Amniotic epithelial cell (primary cell): ENCODE measurements at regions not wholly inside any gene's neighbourhood (a gene's known extent, or its start where the extent isn't known, plus 50 kb on each side); places are given as distances from the start of the nearest gene placed in this dataset.

Source experiments
- DNase-seq: peaks from one replicate; pipeline ENCODE4 v3.0.0-alpha.2; 2010; ENCODE audit warnings: low read depth

DNA sequence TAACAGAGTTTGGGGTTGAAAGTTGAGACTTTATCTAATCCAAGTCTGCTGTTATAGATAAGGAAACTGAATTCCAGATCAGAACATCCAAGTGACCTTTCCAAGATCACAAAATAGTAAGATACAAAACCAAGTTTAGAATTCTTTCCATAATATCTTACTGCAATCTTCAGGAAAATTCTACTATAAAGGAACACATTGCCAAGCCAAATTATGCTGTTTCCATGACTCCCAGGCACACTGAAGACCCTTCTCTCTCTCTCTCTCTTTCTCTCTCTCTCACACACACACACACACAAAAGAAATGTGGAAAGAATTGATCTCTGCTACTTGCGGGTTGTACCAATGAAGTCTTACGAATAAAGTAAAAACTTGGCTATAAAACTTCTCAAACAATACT, 398.4 kb downstream of the METTL4 start:
- no peak for DNase-seq

DNA sequence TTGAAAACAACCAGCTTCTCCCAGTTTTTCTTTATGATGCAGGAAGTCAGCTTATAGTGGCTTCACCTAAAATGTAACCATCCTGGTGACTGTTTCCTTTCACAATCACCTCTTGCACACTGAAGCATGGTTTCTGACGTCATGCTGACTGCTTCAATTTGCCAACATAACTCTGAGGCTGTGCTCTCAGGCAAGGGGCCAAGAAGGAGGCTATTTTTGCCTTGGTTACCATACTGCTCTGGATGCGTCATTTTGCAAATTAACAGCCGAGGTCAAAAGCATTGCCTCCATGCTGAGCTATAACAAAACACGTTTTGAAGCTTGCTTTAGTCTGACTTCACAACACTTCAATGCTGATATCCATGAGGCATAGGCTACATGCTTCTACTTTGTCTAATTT, 397.8 kb downstream of the METTL4 start:
- DNase-seq, result peak; percentile 84

DNA sequence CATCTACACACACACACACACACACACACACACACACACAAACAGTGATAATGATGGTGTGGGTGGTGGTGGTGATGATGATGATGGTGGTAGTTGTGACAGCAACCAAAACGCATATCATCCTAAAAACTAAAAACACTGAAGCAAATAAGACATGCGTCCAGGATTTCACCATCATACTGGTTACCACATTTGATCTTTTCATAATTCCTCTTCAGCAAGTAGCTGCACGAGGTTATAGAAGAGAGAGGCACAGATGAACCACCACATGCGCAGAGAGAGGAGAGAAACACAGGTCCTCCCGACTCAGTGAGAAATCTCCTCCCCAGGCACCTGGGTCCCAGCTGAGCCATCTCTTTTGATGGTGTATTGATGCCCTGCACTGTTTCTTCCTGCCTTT, 393.3 kb downstream of the METTL4 start:
- DNase-seq, result no peak

DNA sequence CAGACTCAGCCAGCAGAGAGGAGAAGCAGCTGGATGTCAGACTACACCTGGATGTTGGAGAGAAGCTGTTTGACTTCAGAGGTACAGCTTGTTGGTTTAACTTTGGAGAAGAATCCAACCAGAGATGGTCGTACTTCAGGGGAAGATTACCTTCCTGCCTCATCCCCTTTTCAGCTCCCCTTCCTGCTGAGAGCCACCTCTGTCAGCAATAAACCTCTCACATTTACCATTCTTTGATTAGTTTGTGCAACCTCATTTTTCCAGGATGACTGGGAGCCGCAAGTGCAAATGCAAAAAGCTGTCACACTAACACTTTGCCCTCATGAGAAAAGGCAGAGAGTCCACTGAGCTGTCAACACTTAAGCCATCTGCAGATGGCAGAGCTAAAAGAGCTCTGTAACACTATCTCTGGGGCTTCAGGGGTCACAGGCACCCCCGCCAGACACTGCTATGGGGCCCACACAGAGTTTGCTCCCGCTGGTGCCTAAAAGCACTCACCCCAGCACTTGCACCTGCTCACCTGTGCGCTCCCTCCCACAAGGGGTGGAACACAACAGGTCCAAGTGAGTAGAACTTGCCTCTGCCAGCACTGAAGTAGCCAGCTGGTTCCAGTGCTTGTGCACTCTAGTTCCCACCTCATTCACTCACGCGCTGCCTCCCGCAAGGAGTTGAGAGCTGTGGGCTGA, 391.7 kb downstream of the METTL4 start:
- no peak for DNase-seq

DNA sequence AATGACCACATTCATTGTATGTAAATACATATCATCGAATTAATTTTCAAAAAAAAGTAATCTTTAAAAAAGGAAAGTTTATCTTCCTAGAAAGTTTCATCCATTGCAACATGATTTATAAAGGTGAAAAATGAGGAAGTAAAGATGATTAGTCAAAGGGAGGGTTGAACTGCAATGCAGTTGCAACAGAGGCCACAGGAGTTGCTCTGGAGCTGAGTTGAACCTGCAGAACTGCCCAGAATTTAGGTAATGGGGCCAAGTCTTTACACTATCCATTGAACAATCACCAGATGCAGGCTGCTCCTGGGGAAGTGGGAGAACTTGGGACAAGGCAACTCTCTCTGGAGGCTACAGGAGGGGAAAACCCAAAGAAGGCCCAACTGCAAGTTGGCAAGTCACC, 390.7 kb downstream of the METTL4 start:
- peak; percentile 11 for DNase-seq

DNA sequence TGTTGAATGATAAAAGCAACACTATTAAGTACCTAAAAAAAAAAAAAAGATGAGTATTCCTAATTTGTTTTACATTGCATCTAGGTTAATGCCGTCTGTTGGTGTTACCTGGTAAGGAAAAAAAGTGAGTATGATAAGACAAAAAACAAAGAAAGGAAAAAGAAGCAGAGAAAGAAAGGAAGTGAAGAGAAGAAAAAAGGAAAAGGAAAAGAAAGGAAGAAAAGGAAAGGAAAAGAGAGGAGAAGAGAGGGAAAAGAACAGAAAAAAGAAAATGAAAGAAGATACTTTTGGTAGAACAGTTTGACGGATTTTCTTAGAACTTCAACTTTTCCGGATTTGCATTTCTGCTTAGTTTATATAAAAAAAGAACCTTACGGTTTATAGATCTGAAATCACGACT, 387.9 kb downstream of the METTL4 start:
- no peak for DNase-seq

DNA sequence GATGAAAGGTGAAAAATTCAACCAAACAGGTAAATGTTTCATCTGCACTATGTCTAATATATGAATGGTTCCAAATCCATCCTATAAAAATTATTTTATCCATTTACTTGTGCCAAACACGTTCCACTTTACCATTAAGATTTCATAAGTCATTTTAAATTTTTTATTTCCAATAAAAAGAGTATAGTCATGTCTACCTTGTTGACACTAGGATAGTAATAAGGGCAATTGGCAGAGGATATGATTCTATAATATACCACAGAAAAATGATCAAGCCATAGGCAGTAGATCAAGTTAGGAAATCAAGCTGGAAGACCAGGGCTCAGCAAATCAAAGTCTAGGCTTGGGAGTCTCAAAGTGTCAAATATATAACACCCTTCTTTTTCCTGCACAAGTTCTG, 384.3 kb downstream of the METTL4 start:
- DNase-seq, result no peak

DNA sequence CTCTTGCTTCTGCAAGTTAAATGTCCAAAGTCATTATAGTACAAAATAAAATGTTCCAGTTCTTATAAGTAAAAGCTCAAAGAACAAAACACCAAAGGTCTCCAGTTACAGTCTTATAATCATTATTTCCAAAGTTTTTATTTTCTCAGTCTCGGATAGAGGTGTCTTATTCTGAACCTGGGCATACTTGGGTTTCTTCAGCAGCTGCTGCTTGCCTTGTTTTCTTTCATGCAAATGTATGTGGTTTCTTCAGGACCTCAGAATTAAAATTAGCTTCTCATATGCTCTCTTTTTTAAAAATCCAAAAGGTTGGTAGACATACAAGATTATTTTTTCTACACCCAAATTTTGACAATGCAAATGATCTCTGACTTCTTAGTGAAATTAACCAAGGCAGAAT, 383.0 kb downstream of the METTL4 start:
- DNase-seq, result no peak

DNA sequence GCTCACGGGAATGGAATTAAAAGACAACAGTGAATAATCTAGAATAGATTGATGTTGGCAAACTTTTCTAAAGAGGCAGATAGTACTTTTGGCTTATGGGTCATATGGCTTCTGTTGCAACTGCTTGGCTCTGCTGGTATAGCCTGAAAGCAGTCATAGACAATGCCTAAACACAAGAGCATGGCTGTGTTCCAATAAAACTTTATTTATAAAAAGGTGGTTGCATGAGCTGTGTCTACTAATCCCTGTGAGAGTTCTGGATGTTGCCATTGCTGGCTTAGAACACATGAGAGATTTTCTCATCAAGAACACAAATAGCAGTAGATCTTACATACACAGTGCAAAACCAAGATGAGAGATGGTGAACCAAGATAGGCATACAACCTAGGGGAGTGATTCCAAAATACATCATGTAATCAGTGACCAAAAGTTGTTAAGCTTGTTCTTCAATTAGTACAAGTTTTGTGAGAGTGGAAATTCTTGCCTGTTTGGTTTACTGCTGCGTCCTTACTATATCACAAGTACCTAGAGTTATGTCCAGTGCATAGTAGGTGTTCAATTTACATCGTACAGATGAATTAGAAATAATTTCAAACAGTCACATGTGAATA, 380.0 kb downstream of the METTL4 start:
- DNase-seq, result no peak

DNA sequence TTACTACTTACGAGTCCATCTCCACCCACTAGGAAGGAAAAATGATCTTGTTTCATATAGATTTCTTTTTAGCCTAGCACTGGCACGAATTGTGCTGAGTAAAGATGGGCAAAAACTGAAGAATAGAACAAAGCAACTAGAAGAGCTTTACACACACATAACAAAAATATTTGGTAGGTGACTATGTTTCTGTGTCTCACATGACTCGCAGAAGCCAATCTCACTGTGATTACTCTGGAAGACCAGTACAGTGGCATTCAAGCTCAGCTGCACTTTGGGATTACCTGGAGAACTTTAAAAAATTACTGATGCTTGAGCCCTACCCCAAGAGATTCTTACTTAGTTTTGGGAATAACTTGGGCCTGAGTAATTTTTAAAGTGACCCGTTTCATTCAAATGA, 378.7 kb downstream of the METTL4 start:
- DNase-seq, result no peak

DNA sequence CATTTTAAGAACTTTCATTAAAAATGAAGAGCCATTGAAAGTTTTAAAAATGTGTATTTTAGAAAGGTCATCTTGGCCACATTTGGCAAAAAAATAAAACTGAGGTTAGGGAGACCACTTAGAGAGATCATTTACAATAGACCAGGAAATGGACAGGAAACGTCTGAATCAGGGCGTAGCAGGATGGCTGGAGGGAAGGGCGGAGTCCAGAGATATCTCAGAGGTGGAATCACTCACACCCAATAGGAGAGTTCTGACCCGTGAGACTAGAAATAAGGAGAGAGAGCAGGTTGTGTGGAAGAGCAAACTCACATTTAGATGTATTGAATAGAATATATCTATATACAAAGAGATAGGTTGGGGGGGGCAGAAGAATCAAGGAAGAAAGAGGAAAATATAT, 373.4 kb downstream of the METTL4 start:
- no peak for DNase-seq

DNA sequence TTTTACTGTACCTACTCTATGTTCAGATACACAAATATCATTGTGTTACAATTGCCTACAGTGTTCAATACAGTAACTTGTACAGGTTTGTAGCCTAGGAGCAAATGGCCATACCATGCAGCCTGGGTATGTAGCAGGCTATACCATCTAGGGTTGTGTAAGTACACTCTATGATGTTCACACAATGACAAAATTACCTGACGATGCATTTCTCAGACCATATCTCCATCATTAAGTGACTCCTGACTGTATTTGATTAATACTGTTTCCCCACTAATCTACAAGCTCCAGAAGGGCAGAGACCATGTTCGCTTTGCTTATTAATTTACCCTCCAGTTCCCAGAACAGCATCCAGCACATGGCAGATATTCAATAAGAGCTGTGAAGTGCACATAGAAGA, 372.2 kb downstream of the METTL4 start:
- no peak for DNase-seq

DNA sequence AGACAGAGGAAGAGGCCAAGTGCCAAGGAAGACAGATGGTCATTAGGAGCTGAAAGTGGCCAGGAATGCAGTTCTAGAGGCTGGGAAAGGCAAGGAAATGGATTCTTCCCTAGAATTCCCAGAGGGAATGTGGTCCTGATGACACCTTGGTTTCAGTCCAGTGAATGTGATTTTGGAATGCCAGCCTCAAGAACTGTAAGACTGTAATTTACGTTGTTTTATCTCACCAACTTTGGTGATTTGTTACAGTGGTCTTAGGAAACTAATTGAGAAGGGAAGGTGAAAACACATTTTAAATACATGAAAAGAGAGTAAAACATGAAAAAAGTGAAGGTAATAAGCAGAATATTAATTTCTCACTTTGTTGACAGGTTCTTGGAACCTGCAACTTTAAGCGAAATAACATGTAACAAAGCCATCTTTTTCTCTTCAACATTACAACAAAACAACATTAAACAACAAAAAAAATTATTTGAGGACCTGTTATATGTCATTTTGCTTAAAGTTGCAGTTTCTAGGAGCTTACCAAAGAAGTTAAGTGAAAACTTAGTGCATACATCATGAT, 370.2 kb downstream of the METTL4 start:
- DNase-seq, result no peak

DNA sequence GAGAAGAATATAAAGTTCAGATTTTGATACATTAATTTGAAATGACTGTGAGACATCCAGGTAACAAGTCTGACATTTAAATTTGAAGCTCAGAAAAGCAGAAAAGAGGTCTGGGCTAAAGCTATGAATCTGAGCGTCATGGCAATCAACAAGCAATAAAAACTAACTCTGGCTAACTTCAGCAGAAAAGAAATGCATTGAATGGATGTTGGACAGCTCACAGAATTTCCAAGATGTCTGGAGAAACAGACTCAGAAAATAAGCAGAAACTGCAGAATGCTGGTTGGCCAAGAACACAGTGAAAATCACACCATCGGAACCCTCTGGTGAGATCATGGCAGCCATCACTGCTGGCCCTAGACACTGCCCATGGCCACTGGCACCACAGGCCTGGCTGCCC, 366.6 kb downstream of the METTL4 start:
- no peak for DNase-seq

DNA sequence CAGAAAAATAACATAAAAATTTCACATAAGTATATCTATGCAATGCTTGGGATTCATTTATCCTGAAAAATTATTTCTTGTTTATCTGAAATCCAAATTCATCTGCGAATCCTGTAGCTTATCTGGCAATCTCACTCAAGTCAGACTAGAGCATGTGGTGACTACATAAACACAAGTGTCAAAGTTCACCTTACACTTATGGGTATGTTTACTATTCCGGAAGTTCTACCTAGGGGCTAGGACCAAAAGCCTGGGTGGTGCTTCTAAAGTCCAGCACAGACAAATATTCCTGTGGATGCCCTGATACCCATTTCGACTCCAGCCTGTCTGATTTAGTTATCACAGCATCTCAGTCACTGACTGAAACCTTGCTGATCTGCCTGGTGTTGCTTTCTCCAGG, 364.0 kb downstream of the METTL4 start:
- no peak for DNase-seq

DNA sequence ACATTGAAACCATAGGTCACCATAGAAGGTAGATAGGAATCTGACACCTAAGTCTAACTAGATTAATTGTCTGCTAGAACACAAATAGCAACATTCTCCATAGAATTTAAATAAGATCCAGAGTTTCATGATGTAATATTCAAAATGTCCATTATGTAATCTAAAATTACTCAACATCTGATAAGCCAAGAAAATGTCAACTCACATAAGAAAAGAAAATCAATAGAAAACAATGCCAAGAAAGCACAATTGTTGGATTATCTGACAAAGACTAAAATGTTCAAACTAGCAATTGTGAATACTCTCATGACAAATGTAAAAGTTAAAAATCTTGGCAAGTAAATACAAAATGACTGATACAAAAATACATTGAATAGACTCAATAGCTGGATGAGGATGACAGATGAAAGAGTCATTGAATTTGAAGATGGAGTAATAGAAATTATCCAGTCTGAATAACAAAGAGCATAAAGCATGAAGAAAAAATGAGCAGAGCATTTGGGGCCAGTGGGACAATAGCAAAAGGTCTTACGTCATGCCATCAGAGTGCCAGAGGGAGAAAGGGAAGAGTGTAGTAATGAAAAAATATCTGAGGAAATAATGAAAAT, 358.6 kb downstream of the METTL4 start:
- DNase-seq, result no peak

DNA sequence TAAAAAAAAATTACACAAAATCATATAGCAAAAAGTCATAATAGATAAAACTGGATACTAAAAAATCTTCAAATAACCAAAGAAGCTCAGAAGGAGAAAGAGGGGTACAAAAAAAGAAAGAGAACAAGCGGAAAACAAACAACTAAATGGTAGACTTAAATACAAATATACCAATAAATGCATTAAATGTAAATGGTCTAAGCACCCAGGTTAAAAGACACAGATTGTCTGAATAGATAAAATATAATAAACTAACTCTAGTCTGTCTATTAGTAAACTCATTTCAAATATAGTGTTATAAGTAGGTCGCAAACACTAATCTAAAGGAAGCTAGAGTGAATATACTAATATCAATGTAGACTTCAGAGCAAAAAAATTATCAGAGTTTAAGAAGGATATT, 357.4 kb downstream of the METTL4 start:
- DNase-seq, result no peak

DNA sequence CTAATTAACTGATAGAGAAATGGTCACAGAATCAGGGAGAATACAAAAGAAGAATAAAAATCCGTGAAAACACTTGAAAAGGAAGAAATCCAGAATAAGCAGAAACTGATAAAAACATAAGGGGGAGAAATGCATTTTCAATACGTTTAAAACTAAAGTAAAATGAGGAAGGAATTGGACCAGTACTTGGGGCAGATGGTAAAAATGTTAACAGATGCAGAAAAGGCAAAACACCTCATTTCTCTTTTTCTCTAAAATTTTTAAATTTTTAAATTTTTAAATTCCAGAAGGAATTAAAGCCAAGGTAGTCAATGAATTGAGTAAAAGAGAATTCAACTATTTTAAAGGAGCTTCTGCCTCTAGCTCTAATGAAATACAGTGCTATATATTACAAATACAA, 353.9 kb downstream of the METTL4 start:
- DNase-seq, result no peak

DNA sequence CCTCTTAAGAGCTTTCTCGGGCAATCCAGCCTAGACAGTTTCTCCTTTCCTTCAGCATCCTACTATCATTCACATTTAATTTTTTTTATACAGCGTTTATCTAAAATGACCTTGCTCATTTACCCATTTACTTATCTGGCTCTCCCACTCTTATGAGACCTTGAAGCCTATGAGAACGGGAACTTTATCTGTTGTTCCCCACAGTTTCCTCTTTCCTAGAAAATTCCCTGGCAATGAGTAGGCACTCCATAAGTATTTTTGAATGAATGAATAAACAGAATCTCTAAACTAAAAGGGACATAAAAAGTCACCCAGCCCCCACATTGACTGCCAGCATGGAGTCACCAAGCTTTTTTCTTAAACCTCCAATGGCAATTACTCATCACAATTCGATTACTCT, 353.2 kb downstream of the METTL4 start:
- peak; percentile 57 for DNase-seq

DNA sequence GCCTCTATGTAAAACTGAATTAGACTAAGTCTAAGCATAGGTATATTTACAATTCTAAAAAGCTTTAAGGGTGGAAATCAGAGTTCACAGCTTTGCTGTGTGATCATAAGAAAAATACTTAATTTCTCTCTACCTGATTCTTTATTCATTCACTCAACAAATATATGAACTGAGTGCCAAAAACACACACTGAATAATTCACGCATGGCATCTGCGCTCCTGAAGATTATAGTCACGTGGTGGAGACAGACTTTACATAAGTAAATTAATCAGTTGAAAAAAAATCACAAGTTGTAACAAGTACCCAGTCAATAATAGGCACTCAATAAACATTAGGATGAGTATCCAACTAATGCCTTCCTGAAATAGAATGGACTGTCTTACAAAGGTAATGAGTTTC, 351.6 kb downstream of the METTL4 start:
- no peak for DNase-seq

DNA sequence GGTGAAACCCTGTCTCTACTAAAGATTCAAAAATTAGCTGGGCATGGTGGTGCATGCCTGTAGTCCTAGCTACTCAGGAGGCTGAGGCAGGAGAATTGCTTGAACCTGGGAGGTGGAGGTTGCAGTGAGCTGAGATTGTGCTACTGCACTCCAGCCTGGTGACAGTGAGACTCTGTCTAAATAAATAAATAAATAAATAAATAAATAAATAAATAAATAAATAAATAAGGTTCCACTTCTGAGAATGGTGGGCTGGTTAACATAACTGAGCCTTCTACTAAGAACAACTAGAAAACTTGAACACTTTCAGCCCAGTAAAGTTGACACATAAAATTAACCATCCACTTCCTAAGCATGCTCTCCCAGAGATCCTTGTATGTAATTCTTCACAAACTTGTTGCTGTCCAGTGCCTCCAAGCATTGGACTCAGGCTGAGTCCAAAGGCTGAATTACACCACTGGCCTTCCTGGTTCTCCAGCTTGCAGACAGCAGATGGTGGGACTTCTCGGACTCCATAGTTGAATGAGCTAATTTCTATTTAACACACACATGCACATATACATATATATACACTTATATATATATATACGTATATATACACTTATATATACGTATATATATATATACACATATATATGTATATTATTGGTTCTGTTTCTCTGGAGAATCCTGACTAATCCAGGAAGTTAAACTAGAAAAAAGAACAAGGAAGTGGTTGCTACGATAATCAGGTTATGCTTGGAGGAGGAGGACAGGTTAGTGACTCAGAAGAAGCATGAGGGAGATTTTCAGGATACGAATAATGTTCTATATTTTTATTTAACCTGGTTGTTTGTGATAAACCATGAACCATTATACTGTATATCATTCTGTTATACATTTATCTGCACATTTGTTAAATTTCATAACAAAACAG, 348.8 kb downstream of the METTL4 start:
- peak; percentile 43 for DNase-seq

DNA sequence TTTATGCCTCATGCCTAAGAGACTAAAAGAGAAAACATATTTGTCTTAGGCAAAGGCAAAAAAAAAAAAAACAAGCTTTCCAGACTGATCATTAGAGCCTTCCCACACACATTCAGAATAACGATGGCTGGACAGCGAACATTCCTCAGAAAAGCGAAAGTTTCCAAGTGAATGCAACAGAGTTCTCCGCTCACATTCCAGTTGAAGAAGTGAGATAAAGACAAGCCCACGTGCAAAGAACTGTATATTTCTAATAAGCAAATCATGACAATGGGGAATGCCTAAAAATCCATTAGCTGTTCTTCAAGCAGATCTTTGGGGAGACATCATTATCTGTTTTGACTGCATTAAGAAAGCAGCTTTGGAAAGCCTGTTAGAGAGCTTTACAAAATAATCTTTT, 347.9 kb downstream of the METTL4 start:
- DNase-seq, result peak; percentile 71
